ENCODE measurements at regions not wholly inside any gene's neighbourhood (a gene's known extent, or its start where the extent isn't known, plus 50 kb on each side); places are given as distances from the start of the nearest gene placed in this dataset.

- no peaks in the 10 kb centered on the region for H3K79me2 ChIP-seq (ENCODE audit: insufficient read depth, low read length)
- H3K4me1 ChIP-seq (ENCODE audit: insufficient read depth, low read length), result peaks cover 35% of the 10 kb centered on the region
- ChIA-PET CTCF (ENCODE audit: low intra/inter-chr PET ratio, low total read pairs) (no interaction called here), POLR2A (interaction anchor here (1.5 kb wide), 4 partner anchors 28 to 44 kb away, joined by 5 to 17 read pairs (median 8); no protein-coding TSS in a partner anchor)
- no peaks in the 10 kb centered on the region for H3K27me3 ChIP-seq (ENCODE audit: control insufficient read depth in 1 of 2, insufficient read depth in 2 of 2, low read length in 2 of 2)
- intact Hi-C loops (cut with micrococcal nuclease; ENCODE audit: unreplicated experiment), result no loop called here
- no peaks in the 10 kb centered on the region for H3K9me3 ChIP-seq (ENCODE audit: low read length)
- no TSS peak for BruUV-seq (replicated peaks)
- no peak for FAIRE-seq
- H4K20me1 ChIP-seq (ENCODE audit: insufficient read depth, low read length), result no peaks in the 10 kb centered on the region
- no peaks in the 10 kb centered on the region for H3K36me3 ChIP-seq (replicated peaks in 1 of 2; ENCODE audit: control insufficient read depth in 1 of 2, insufficient read depth in 2 of 2, low read length in 2 of 2)
- in situ Hi-C loops (cut with HindIII; ENCODE audit: extremely low pct_ligation_motif_present, low pct_unique_long_range_greater_than_20kb), result no loop called here
- no peak for ATAC-seq
- H3K4me3 ChIP-seq (replicated peaks in 1 of 3; ENCODE audit: insufficient read depth in 1 of 3, low read depth in 2 of 3, low read length in 3 of 3), result 0 out of 6 replicates have a peak overlapping the region, but pooled peaks of 1 of the 3 experiments have one; percentile 58
- no peak overlapping the region for H3K27ac ChIP-seq (ENCODE audit: extremely low read length, insufficient read depth, low read length)
- TF ChIP-seq JDP2 (CRISPR knock-in tag; IDR thresholded peaks at IDR 0.05; ENCODE audit: borderline replicate concordance) (no peak), EZH2 (conservative IDR thresholded peaks at IDR 0.05; ENCODE audit: low read depth, low read length) (no peak), NR0B2 (CRISPR knock-in tag; IDR thresholded peaks at IDR 0.05) (no peak), ZNF574 (CRISPR knock-in tag; IDR thresholded peaks at IDR 0.05) (no peak), ATF4 (CRISPR knock-in tag; IDR thresholded peaks at IDR 0.05) (no peak), BRCA1 (CRISPR knock-in tag; IDR thresholded peaks at IDR 0.05) (no peak), ZNF3 (CRISPR knock-in tag; IDR thresholded peaks at IDR 0.05) (no peak)
- no peak overlapping the region for H2AFZ ChIP-seq (ENCODE audit: low read length)
- no peak overlapping the region for H3K4me2 ChIP-seq (ENCODE audit: low read depth, low read length)
- no peak for DNase-seq (ENCODE audit: low spot score)
- H3K9ac ChIP-seq (ENCODE audit: insufficient read depth, low read depth, low read length), result no peak overlapping the region
- 94% methylated on average over 17 of the region's 17 CpGs for WGBS (ENCODE audit: low lambda C conversion rate)
Measured at GRCh38 chr5:124627815-124628595, 118.4 kb downstream of the ZNF608 start.
